ENCODE measurements at regions not wholly inside any gene's neighbourhood (a gene's known extent, or its start where the extent isn't known, plus 50 kb on each side); places are given as distances from the start of the nearest gene placed in this dataset.

DNA sequence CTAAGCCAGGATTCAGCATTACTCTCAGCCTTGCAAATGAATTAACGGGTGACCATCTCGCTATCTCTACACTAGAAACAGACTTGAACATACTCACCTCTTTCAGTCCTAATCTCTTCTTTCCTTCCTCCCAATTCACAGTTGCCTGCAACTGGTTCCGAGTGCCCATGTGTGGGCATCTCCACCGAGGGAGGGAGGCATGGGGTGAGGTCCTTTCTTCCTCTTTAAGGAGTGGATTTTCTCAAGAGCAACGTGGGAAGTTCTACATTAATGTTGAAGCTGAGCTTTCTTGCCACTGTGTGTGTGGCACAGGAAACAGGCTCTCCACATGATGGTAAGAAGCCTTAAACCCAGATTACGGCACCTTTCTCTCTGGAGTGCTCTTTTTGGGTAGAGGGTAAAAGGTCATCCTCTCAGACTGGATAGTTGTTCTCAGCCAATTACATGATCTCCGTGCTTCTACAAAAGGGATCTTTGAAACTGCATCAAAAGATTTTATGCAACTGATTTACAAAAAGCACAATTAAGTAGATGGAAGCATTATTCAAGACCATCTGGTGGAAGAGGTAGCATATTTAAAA, 286.8 kb upstream of the NR2F2 start:
- peaks cover 8% of the 10 kb centered on the region for H3K4me1 ChIP-seq (ENCODE audit: control insufficient read depth, extremely low read depth, insufficient read depth, low read length)
- DNase-seq (ENCODE audit: low read depth in 2 of 2) = no peak
- H3K9me3 ChIP-seq (ENCODE audit: control insufficient read depth, insufficient read depth, low read depth, low read length) = no peaks in the 10 kb centered on the region
- H3K27me3 ChIP-seq (ENCODE audit: control insufficient read depth, insufficient read depth, low read length) = no peaks in the 10 kb centered on the region
- H3K27ac ChIP-seq (ENCODE audit: insufficient read depth, low read length) = no peak overlapping the region
- TF ChIP-seq, protein P1, sequence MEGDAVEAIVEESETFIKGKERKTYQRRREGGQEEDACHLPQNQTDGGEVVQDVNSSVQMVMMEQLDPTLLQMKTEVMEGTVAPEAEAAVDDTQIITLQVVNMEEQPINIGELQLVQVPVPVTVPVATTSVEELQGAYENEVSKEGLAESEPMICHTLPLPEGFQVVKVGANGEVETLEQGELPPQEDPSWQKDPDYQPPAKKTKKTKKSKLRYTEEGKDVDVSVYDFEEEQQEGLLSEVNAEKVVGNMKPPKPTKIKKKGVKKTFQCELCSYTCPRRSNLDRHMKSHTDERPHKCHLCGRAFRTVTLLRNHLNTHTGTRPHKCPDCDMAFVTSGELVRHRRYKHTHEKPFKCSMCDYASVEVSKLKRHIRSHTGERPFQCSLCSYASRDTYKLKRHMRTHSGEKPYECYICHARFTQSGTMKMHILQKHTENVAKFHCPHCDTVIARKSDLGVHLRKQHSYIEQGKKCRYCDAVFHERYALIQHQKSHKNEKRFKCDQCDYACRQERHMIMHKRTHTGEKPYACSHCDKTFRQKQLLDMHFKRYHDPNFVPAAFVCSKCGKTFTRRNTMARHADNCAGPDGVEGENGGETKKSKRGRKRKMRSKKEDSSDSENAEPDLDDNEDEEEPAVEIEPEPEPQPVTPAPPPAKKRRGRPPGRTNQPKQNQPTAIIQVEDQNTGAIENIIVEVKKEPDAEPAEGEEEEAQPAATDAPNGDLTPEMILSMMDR (conservative IDR thresholded peaks at IDR 0.05 in 1 of 2, IDR thresholded peaks at IDR 0.05 in 1 of 2; ENCODE audit: low read depth in 1 of 2, low read length in 2 of 2) = no peak
- TF ChIP-seq EZH2 (IDR thresholded peaks at IDR 0.05; ENCODE audit: low read length, missing control alignments) = no peak
- no peaks in the 10 kb centered on the region for H3K36me3 ChIP-seq (ENCODE audit: control insufficient read depth, insufficient read depth, low read length)
- no peak overlapping the region for H3K9ac ChIP-seq (ENCODE audit: insufficient read depth, low read length)
- H4K20me1 ChIP-seq (ENCODE audit: control insufficient read depth, extremely low read depth, insufficient read depth, low read length) = no peaks in the 10 kb centered on the region
- no peaks in the 10 kb centered on the region for H3K79me2 ChIP-seq (ENCODE audit: control insufficient read depth, insufficient read depth, low read length)
- no peak overlapping the region for H3K4me2 ChIP-seq (ENCODE audit: extremely low read depth, insufficient read depth, low read length)
- H2AFZ ChIP-seq (ENCODE audit: low read length) = no peak overlapping the region
- H3K4me3 ChIP-seq (replicated peaks in 1 of 4; ENCODE audit: control extremely low read depth in 1 of 4, insufficient read depth in 1 of 4, low read depth in 3 of 4, low read length in 4 of 4) = no peak overlapping the region

DNA sequence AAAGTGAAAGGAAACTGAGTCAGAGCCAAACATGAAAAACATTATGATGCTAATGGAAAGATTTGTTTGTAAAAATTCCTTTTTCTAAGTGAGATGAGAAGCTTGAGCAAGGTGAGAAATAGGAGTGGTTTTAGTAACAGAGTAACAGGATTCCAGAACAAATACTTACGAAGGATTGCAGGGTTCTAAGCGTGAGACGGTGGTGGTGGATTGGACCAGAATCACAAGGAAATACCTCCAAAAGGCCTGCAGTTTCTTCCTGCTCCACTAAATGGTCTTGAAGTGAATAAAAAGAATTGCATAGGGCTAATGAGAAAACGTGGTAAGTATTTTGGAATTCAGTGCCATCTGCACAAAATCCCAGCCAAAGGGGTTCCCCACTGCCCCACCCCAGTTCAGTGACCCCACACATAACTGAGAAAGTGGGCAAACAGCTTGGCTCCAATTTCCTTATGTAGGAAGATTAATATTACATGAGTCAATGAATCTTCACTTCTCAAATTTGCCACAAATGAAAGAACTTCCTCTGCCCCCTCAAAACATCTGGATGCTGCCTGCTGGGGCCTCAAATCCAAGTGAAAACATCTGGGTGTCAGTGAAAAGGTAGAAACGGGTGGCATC, 283.8 kb upstream of the NR2F2 start:
- no peak overlapping the region for H2AFZ ChIP-seq (ENCODE audit: low read length)

DNA sequence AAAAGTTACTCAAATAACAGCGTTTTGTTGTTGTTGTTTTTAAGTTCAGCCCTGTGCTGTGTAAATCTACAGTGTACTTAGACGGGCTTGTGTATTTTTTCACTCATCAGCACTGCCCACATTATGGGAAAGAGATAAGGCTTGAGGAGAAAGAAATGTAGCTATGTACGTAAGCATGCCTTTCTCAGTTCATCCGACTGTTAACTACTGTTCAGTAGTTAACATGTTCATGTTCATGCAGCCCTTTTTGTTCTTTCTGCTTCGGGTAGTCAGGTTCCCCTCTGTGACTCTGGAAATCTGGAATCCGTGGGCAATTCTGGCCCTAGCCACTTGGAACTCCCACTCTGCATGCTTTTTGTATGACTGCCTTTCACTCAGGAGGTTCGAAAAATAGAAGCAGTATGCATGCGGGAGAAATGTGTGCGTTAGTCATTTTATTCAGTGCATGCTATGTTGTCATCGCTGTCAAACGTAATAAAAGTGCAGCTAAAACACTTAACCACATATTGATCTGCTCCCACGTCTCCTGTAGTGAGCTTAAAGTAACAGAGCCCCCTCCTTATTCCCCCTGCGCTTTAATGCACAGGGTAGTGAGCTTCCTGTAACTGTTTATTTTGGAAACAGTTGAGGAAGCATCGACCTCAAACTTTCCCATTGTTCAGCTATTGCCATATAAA, 283.1 kb upstream of the NR2F2 start:
- no peaks in the 10 kb centered on the region for H3K79me2 ChIP-seq (ENCODE audit: control insufficient read depth, insufficient read depth, low read length)
- no peak overlapping the region for H3K9ac ChIP-seq (ENCODE audit: insufficient read depth, low read length)
- peak overlapping the region in 2 of 4 experiments; percentile 38 to 40 for H3K4me3 ChIP-seq (replicated peaks in 1 of 4; ENCODE audit: control extremely low read depth in 1 of 4, insufficient read depth in 1 of 4, low read depth in 3 of 4, low read length in 4 of 4)
- no peak for TF ChIP-seq EZH2 (IDR thresholded peaks at IDR 0.05; ENCODE audit: low read length, missing control alignments)
- TF ChIP-seq, protein P1 (conservative IDR thresholded peaks at IDR 0.05 in 1 of 2, IDR thresholded peaks at IDR 0.05 in 1 of 2; ENCODE audit: low read depth in 1 of 2, low read length in 2 of 2) = peak in 1 of 2 donors; percentile 15
- DNase-seq (ENCODE audit: low read depth in 2 of 2) = peak; percentile 93 to 96
- H3K9me3 ChIP-seq (ENCODE audit: control insufficient read depth, insufficient read depth, low read depth, low read length) = no peaks in the 10 kb centered on the region
- H3K4me1 ChIP-seq (ENCODE audit: control insufficient read depth, extremely low read depth, insufficient read depth, low read length) = peaks cover 8% of the 10 kb centered on the region
- peak overlapping the region; percentile 60 for H2AFZ ChIP-seq (ENCODE audit: low read length)
- no peaks in the 10 kb centered on the region for H4K20me1 ChIP-seq (ENCODE audit: control insufficient read depth, extremely low read depth, insufficient read depth, low read length)
- peak overlapping the region; percentile 79 for H3K4me2 ChIP-seq (ENCODE audit: extremely low read depth, insufficient read depth, low read length)
- no peaks in the 10 kb centered on the region for H3K36me3 ChIP-seq (ENCODE audit: control insufficient read depth, insufficient read depth, low read length)
- H3K27ac ChIP-seq (ENCODE audit: insufficient read depth, low read length) = peak overlapping the region; percentile 76
- H3K27me3 ChIP-seq (ENCODE audit: control insufficient read depth, insufficient read depth, low read length) = no peaks in the 10 kb centered on the region

More for the DNA sequence above, 283.8 kb upstream of the NR2F2 start:
- H3K79me2 ChIP-seq (ENCODE audit: control insufficient read depth, insufficient read depth, low read length) = no peaks in the 10 kb centered on the region
- TF ChIP-seq, protein P1 (conservative IDR thresholded peaks at IDR 0.05 in 1 of 2, IDR thresholded peaks at IDR 0.05 in 1 of 2; ENCODE audit: low read depth in 1 of 2, low read length in 2 of 2) = no peak
- no peak for TF ChIP-seq EZH2 (IDR thresholded peaks at IDR 0.05; ENCODE audit: low read length, missing control alignments)
- no peaks in the 10 kb centered on the region for H3K36me3 ChIP-seq (ENCODE audit: control insufficient read depth, insufficient read depth, low read length)
- H3K4me2 ChIP-seq (ENCODE audit: extremely low read depth, insufficient read depth, low read length) = peak overlapping the region; percentile 79
- peaks cover 8% of the 10 kb centered on the region for H3K4me1 ChIP-seq (ENCODE audit: control insufficient read depth, extremely low read depth, insufficient read depth, low read length)
- no peaks in the 10 kb centered on the region for H3K27me3 ChIP-seq (ENCODE audit: control insufficient read depth, insufficient read depth, low read length)
- no peaks in the 10 kb centered on the region for H4K20me1 ChIP-seq (ENCODE audit: control insufficient read depth, extremely low read depth, insufficient read depth, low read length)
- H3K9ac ChIP-seq (ENCODE audit: insufficient read depth, low read length) = no peak overlapping the region
- peak overlapping the region in 2 of 4 experiments; percentile 38 to 40 for H3K4me3 ChIP-seq (replicated peaks in 1 of 4; ENCODE audit: control extremely low read depth in 1 of 4, insufficient read depth in 1 of 4, low read depth in 3 of 4, low read length in 4 of 4)
- DNase-seq (ENCODE audit: low read depth in 2 of 2) = peak in 1 of 2 donors; percentile 69
- peak overlapping the region; percentile 76 for H3K27ac ChIP-seq (ENCODE audit: insufficient read depth, low read length)
- no peaks in the 10 kb centered on the region for H3K9me3 ChIP-seq (ENCODE audit: control insufficient read depth, insufficient read depth, low read depth, low read length)

Data from fibroblast of lung (primary cell).